Stimulated activated CD8-positive, alpha-beta memory T cell treated with anti-CD3 and anti-CD28 coated beads, Interleukin-4, amount 100 ng/mL, for 48 hours (primary cell): ENCODE measurements at regions not wholly inside any gene's neighbourhood (a gene's known extent, or its start where the extent isn't known, plus 50 kb on each side); places are given as distances from the start of the nearest gene placed in this dataset.

Source experiments
- DNase-seq: peaks from one replicate; pipeline ENCODE4 v3.0.0-alpha.2; 2020

DNA sequence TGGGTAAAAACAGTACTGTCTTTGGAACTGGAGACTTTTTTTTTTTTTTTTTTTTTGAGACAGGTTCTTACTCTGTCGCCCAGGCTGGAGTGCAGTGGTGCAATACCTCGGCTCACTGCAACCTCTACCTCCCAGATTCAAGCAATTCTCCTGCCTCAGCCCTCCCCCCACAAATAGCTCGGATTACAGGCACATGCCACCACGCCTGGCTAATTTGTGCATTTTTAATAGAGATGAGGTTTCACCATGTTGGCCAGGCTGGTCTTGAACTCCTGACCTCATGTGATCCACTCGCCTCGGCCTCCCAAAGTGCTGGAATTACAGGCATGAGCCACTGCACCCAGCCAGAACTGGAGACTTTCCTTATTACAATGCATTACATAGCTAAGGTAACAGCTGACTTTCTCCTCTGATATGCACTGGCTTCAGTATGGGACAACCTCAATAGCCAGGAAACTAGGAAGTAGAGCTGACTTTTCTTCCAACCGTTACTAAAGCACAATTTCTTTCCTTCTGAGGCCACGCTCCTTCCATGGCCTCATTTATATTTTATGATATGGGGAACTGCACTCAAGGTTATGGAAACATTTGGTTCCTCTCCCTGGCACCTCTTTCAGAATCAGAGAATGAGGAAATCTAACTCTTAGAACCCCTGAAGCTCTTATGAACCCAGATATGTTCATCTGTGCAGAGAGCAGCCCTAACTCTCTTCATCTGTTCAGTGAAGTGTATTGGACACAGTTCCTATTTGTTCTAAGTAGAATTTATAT is 53.5 kb upstream of the FAM9B start:
- DNase-seq = no peak

GRCh38 chrX:9088896-9089295 is 55.0 kb upstream of the FAM9B start:
- no peak for DNase-seq

DNA sequence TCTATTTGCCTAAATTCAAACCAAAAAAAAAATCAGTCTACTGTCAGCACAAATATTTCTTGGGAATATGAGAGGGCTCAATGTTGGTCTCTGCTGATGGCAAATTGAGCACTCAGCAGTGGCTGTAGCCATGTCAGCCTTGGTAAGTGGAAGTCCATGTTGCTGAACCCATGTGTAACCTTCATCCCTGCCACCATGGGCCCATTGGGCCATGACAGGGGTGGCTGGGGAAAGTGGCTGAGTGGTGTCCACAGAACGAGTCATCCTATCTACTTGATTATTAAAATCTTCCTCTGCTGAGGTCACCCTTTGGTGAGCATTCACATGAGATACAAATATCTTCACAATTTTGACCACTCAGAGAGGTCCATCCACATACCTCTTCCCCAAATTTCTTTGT is 56.8 kb upstream of the FAM9B start:
- DNase-seq = no peak

- no peak for DNase-seq
Observed at GRCh38 chrX:9091258-9091657, 57.3 kb upstream of the FAM9B start.

DNA sequence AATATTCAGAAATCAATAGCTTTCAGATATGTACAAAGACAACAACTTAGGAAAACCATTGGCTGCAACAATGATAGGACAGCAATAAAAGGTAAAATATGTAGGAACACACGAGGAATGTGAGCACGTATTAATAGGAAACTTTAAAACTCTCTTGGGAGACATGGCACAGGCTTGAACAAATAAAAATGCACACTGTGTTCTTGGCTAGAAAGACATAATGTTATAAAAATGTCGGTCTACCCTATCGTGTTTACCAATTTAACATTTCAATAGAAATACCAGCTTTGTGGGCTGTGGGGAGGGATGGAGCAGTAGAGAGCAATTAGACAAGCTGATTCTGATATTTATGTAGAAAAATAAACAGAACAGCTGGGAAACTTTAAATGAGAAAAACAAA is 69.0 kb upstream of the FAM9B start:
- no peak for DNase-seq

DNA sequence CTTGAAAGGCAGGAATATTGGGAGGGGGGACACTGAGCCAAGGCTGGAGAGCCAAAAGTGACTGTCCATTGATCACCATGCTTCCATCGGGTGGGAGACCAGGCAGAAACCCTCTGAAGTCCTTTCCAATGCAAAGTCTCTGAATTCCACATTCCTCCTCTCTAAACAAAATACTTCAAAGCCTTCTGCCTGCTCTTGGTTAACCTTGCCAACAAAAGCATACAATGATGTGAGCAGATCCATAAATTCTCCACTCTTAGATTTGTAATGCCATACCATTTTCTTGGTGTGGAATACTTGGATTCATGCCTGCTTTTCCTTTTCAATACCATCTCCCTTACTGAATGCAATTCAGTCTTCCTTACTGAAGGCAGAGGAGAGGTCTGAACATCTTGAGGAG is 74.1 kb upstream of the FAM9B start:
- DNase-seq = no peak

- no peak for DNase-seq
Observed at GRCh38 chrX:9110808-9111207, 76.9 kb upstream of the FAM9B start.

DNA sequence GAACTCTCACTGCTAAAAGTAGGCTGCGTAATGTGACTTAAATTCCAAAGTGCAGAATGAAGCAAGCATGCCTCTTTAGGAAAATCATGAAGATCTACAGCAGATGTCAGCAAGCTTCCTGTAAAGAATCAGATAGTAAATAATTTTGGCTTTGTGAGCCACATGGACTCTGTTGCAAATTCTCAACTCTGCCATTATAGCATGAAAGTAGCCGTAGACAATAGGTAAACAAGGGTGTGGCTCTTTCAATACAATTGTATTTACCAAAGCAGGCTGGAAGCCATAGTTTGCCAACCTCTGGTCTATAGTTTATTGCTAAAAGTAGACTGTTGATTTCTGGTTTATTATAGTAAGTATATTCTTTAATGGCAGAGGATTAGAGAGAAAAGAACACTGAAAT is 80.3 kb upstream of the FAM9B start:
- no peak for DNase-seq

GRCh38 chrX:9117851-9118250 is 83.9 kb upstream of the FAM9B start:
- no peak for DNase-seq

- DNase-seq = no peak
Observed at GRCh38 chrX:9122519-9123245, 88.8 kb upstream of the FAM9B start.

DNA sequence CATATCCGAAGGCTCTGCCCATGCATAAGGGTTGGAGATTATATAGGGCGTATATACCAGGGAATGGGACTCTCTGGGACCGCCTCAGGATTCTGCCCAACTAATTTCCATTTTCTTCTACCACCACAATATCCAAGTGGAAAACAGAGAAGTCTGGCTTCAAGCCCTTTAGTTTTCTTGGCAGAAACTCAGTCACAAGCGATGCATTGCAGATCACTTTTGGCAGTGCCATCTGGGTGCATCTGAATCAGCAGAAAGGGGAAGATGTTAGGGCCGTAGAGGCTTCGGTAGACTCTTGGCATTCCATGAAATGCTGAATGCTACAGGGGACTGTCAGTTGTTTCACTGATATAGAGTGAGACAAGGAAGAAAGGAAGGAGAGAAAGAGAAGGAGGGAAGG is 94.1 kb upstream of the FAM9B start:
- no peak for DNase-seq

GRCh38 chrX:9130031-9130430 is 96.1 kb upstream of the FAM9B start:
- no peak for DNase-seq

- DNase-seq = no peak
Observed at GRCh38 chrX:9131066-9131465, 97.1 kb upstream of the FAM9B start.

GRCh38 chrX:9132036-9132638 is 98.2 kb upstream of the FAM9B start:
- no peak for DNase-seq

- DNase-seq = no peak
Observed at GRCh38 chrX:9133426-9133825, 99.5 kb upstream of the FAM9B start.

DNA sequence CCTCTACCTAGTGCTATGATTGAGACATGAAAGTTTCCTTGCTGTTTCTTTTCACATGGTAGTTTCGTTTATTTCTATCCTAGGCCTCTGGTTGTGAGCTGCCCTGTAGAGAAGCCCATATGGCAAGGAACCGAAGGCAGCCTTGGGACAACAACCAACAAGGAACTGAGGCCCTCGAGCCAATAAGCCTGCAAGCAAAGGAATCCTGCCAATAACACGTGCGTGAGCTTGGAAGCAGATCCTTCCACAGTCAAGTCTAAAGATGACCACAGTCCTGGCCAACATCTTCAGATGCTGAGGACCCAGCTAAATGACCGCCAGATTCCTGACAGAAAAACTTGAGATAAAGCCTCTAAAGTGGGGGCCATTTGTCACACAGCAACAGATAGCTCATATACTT is 100.4 kb upstream of the FAM9B start:
- no peak for DNase-seq

GRCh38 chrX:9135901-9136510 is 102.1 kb upstream of the FAM9B start:
- DNase-seq = no peak

DNA sequence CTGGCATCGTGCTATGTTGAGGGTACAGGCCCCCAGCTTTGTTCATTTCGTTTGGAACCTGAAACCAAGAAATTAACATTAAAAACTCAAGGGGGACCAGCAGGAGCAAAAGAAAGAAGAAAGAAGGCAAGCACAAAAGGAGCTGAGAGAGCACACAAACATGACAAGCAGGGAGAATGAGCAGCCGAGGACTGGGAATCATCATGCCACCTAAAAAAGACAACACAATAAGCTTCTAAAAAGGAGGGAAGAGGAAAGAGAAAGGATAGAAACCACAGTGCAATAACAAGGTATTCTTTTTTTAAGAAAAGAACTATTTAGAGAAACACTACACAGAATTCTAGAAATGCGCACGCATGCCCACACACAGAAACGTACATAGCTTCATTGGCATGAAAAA is 103.2 kb upstream of the FAM9B start:
- DNase-seq = no peak

DNA sequence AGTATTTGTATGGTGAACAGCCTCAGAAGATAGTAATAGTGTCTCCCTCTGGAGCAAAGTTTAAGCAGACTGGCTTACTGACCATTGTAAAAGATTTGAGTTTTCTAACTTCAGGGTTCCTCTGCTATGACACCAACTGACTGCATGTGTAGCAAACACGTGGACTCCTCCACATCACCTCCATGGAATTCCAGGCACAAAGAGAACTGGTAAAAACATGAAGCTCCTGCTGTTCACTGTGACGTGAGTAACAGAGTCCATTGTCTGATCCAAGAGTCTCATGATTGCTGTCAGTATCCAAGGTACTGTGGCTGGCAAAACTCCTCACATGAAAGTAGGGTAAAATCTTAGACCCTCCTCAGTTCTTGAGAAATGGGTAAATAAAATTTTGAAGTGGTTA is 107.6 kb upstream of the FAM9B start:
- no peak for DNase-seq

- DNase-seq = no peak
Observed at GRCh38 chrX:9144701-9145241, 110.8 kb upstream of the FAM9B start.

- DNase-seq = no peak
Observed at GRCh38 chrX:9146657-9147056, 112.7 kb upstream of the FAM9B start.

GRCh38 chrX:9147086-9147485 is 113.2 kb upstream of the FAM9B start:
- DNase-seq = no peak

DNA sequence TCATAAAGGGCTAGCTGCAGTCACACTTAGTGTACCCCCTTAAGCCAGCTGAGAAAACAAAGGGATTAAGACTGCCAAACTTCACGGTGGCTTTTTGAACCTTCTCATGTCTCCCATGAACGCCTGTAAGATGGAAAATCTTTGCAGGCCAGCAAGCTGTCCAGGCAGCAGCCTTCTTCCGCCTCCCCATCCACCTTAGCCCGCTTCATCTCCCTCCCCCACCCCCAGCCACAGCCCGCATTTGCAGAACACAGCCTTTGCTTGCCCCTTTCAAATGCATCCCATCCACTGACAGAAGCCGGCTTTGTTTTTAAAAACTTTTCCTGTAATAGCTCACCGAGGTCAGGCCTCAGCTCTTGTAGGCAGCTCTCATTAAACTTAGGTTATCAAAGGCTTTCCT is 113.8 kb upstream of the FAM9B start:
- DNase-seq = no peak
